HCT116 (cell line): ENCODE measurements at regions not wholly inside any gene's neighbourhood (a gene's known extent, or its start where the extent isn't known, plus 50 kb on each side); places are given as distances from the start of the nearest gene placed in this dataset.
"Not testable (repeated sequence)": the region's sequence is repeated elsewhere in the genome, so short reads cannot be mapped to it uniquely, and the experiment has no call there.

Experiments used
- ATAC-seq: fragments of 200-7000 bp; cut with Tn5 transposase; 2 replicates; pipeline ENCODE4 v1.9.1; 2020; ENCODE audit warnings: mild to moderate bottlenecking, moderate library complexity
- BruUV-seq: library from RNA; stranded (reverse); fragments of 400-500 nt; replicated peaks from 2 replicates; lab custom pipeline; 2021; lab: Mats Ljungman, UMichigan
- CTCF ChIA-PET: fragments of 300-600 bp; sonication (Branson Sonifier 250); formaldehyde crosslinking; loops from one replicate; lab custom pipeline; 2021; ENCODE audit warnings: antibody characterized with exemption; lab: Charles Lee
- POLR2A ChIA-PET: fragments of 300-600, 350-600 bp; sonication (Branson Sonifier 250); formaldehyde crosslinking; loops from one replicate; lab custom pipeline; 2021; ENCODE audit warnings: antibody characterized with exemption; lab: Charles Lee
- RAD21 ChIA-PET, 2 experiments: fragments of 300-600 bp; sonication (Branson Sonifier 250); formaldehyde crosslinking; loops; one replicate each; lab custom pipeline; 2023; ENCODE audit warnings: low total read pairs in 2 of 2; ENCODE audit not compliant: uncharacterized antibody in 2 of 2, unreplicated experiment in 2 of 2, low non-redundant PET in 1 of 2; lab: Charles Lee
- DNase-seq: peaks from one replicate; pipeline ENCODE4 v3.0.0-alpha.2; 2010; ENCODE audit warnings: low read depth, low spot score
- H2AFZ ChIP-seq: fragments of 200-600 bp; shearing (Covaris generic), sonication (generic); 2 replicates; pipeline ENCODE4 v1.6.1; 2017; ENCODE audit warnings: low read depth, mixed run types, mixed read lengths, antibody characterized with exemption, low read length; ENCODE audit not compliant: poor library complexity, severe bottlenecking
- H3K27ac ChIP-seq: 2 replicates; pipeline ENCODE4 v1.5.1; 2012; ENCODE audit warnings: low read depth, low read length
- H3K27me3 ChIP-seq: fragments of 200-600 bp; sonication (generic); 2 replicates; pipeline ENCODE4 v1.6.1; 2016; ENCODE audit warnings: mixed run types, low read length, mixed read lengths; ENCODE audit not compliant: insufficient read depth
- H3K36me3 ChIP-seq, 2 experiments: fragments of 200-500 bp in 1 of 2; fragments of 200-600 bp in 1 of 2; sonication (Bioruptor generic) in 1 of 2; sonication (generic) in 1 of 2; 2 replicates each; pipeline versions ENCODE4 v1.5.1 to v1.6.1; 2014 to 2016; ENCODE audit warnings: low read length in 2 of 2, inconsistent platforms in 1 of 2, mixed read lengths in 1 of 2, mixed run types in 1 of 2; ENCODE audit not compliant: insufficient read depth in 2 of 2, control insufficient read depth in 1 of 2
- H3K4me1 ChIP-seq, 2 experiments: fragments of 200-600 bp in 1 of 2; sonication (generic) in 1 of 2; 2 replicates each; pipeline versions ENCODE4 v1.5.1 to v1.6.1; 2012 to 2017; ENCODE audit warnings: low read length in 2 of 2, inconsistent platforms in 1 of 2, mild to moderate bottlenecking in 1 of 2, mixed read lengths in 1 of 2, mixed run types in 1 of 2, moderate library complexity in 1 of 2; ENCODE audit not compliant: insufficient read depth in 2 of 2, control insufficient read depth in 1 of 2
- H3K4me2 ChIP-seq: fragments of 200-600 bp; sonication (generic); 2 replicates; pipeline ENCODE4 v1.6.1; 2017; ENCODE audit warnings: mixed run types, low read length, mixed read lengths
- H3K4me3 ChIP-seq, 2 experiments: fragments of 200-600 bp in 1 of 2; sonication (generic) in 1 of 2; replicated peaks in 1 of 2; 2 replicates each; pipeline ENCODE4 v1.5.1; 2011 to 2016; ENCODE audit warnings: low read length in 2 of 2, control low read depth in 1 of 2, low read depth in 1 of 2, mild to moderate bottlenecking in 1 of 2, mixed read lengths in 1 of 2, mixed run types in 1 of 2
- H3K79me2 ChIP-seq: fragments of 200-600 bp; sonication (generic); 2 replicates; pipeline ENCODE4 v1.6.1; 2017; ENCODE audit warnings: mild to moderate bottlenecking, mixed run types, low read length, moderate library complexity, mixed read lengths; ENCODE audit not compliant: insufficient read depth
- H3K9ac ChIP-seq: fragments of 200-600 bp; sonication (generic); 2 replicates; pipeline ENCODE4 v1.6.1; 2016; ENCODE audit warnings: low read length, mixed read lengths
- H3K9me2 ChIP-seq: fragments of 200-600 bp; sonication (generic), shearing (Covaris generic); 2 replicates; pipeline ENCODE4 v1.6.1; 2017; ENCODE audit warnings: mixed run types, mild to moderate bottlenecking, moderate library complexity; ENCODE audit not compliant: insufficient read depth
- H3K9me3 ChIP-seq, 2 experiments: fragments of 200-500 bp in 1 of 2; fragments of 200-600 bp in 1 of 2; sonication (Bioruptor generic) in 1 of 2; sonication (generic) in 1 of 2; 2 replicates each; pipeline ENCODE4 v1.6.1; 2014 to 2017; ENCODE audit warnings: low read length in 2 of 2, mixed read lengths in 2 of 2, inconsistent platforms in 1 of 2, low read depth in 1 of 2, mild to moderate bottlenecking in 1 of 2, mixed run types in 1 of 2, moderate library complexity in 1 of 2; ENCODE audit not compliant: control insufficient read depth in 1 of 2, insufficient read depth in 1 of 2
- H4K20me1 ChIP-seq: fragments of 200-600 bp; sonication (generic), shearing (Covaris generic); 2 replicates; pipeline ENCODE4 v1.6.1; 2017; ENCODE audit warnings: mixed run types, mild to moderate bottlenecking, moderate library complexity; ENCODE audit not compliant: insufficient read depth
- ATF3 ChIP-seq: IDR thresholded peaks from 2 replicates; pipeline ENCODE4 v1.6.1; 2012
- JUND ChIP-seq: IDR thresholded peaks from 2 replicates; pipeline ENCODE4 v1.6.1; 2012
- POLR2AphosphoS5 ChIP-seq: IDR thresholded peaks from 2 replicates; pipeline ENCODE4 v1.6.1; 2011; ENCODE audit warnings: mild to moderate bottlenecking, low read depth, low read length, moderate library complexity
- REST ChIP-seq: IDR thresholded peaks from 2 replicates; pipeline ENCODE4 v1.6.1; 2012; ENCODE audit warnings: low read depth
- SP1 ChIP-seq: IDR thresholded peaks from 2 replicates; pipeline ENCODE4 v1.6.1; 2012; ENCODE audit warnings: low read depth
- YY1 ChIP-seq: IDR thresholded peaks from 2 replicates; pipeline ENCODE4 v1.6.1; 2011; ENCODE audit warnings: low read length, low read depth, moderate library complexity, mild to moderate bottlenecking; ENCODE audit not compliant: insufficient replicate concordance; ENCODE audit errors: extremely low read depth
- ZBTB33 ChIP-seq: IDR thresholded peaks from 2 replicates; pipeline ENCODE4 v1.6.1; 2011; ENCODE audit warnings: mild to moderate bottlenecking, low read length, moderate library complexity; ENCODE audit not compliant: insufficient replicate concordance; ENCODE audit errors: extremely low read depth
- intact Hi-C: fragments of 100-400 bp; cut with micrococcal nuclease; formaldehyde crosslinking; loops from 2 replicates; pipeline ENCODE4 v1.10.0; 2022

- no TSS peak for BruUV-seq
Observed at GRCh38 chr3:105145511-105145910, 221.2 kb upstream of the ALCAM start.

GRCh38 chr3:105149197-105149596, 217.5 kb upstream of the ALCAM start:
- BruUV-seq, POLR2A ChIA-PET, DNase-seq, H2AFZ ChIP-seq, H3K4me2 ChIP-seq, H3K36me3 ChIP-seq, H3K27ac ChIP-seq, ATAC-seq, H3K4me3 ChIP-seq, H4K20me1 ChIP-seq, H3K4me1 ChIP-seq, RAD21 ChIA-PET, CTCF ChIA-PET, intact Hi-C loops, H3K9me3 ChIP-seq, H3K9me2 ChIP-seq, H3K79me2 ChIP-seq, H3K9ac ChIP-seq, H3K27me3 ChIP-seq: not testable (repeated sequence)

More at GRCh38 chr3:105145511-105145910, 221.2 kb upstream of the ALCAM start:
- ATAC-seq = no peak
- no peak overlapping the region for H3K9ac ChIP-seq
- no peaks in the 10 kb centered on the region for H4K20me1 ChIP-seq
- RAD21 ChIA-PET = no interaction called here
- POLR2A ChIA-PET = no interaction called here
- CTCF ChIA-PET = no interaction called here
- TF ChIP-seq ATF3 (no peak), SP1 (no peak), JUND (no peak)
- TF ChIP-seq, all 23 proteins: peak for 0
- no peak overlapping the region for H3K27ac ChIP-seq
- no peaks in the 10 kb centered on the region for H3K9me3 ChIP-seq
- H3K4me3 ChIP-seq = no peak overlapping the region
- no peaks in the 10 kb centered on the region for H3K79me2 ChIP-seq
- H3K27me3 ChIP-seq = no peaks in the 10 kb centered on the region
- DNase-seq = no peak
- no peaks in the 10 kb centered on the region for H3K9me2 ChIP-seq
- no peak overlapping the region for H2AFZ ChIP-seq
- no peaks in the 10 kb centered on the region for H3K36me3 ChIP-seq
- intact Hi-C loops = no loop called here
- H3K4me1 ChIP-seq = no peaks in the 10 kb centered on the region
- H3K4me2 ChIP-seq = no peak overlapping the region

GRCh38 chr3:105152987-105153386, 213.7 kb upstream of the ALCAM start:
- H3K27ac ChIP-seq = no peak overlapping the region
- no peaks in the 10 kb centered on the region for H4K20me1 ChIP-seq
- no peaks in the 10 kb centered on the region for H3K79me2 ChIP-seq
- intact Hi-C loops = no loop called here
- no peaks in the 10 kb centered on the region for H3K9me2 ChIP-seq
- H3K9ac ChIP-seq = no peak overlapping the region
- RAD21 ChIA-PET = no interaction called here
- no peak for ATAC-seq
- POLR2A ChIA-PET = no interaction called here
- BruUV-seq = no TSS peak
- no peaks in the 10 kb centered on the region for H3K4me1 ChIP-seq
- CTCF ChIA-PET = no interaction called here
- DNase-seq = no peak
- no peaks in the 10 kb centered on the region for H3K36me3 ChIP-seq
- H3K4me2 ChIP-seq = no peak overlapping the region
- no peaks in the 10 kb centered on the region for H3K9me3 ChIP-seq
- H3K4me3 ChIP-seq = no peak overlapping the region
- no peak overlapping the region for H2AFZ ChIP-seq
- H3K27me3 ChIP-seq = no peaks in the 10 kb centered on the region
- TF ChIP-seq POLR2AphosphoS5 (no peak), YY1 (no peak), ZBTB33 (no peak), JUND (no peak), SP1 (no peak), REST (no peak)
